SK-N-SH (cell line): ENCODE measurements at regions not wholly inside any gene's neighbourhood (a gene's known extent, or its start where the extent isn't known, plus 50 kb on each side); places are given as distances from the start of the nearest gene placed in this dataset.

Source experiments
- CTCF ChIA-PET: fragments of 300-600, 350-600 bp; formaldehyde crosslinking; extraction: SDS; loops from one replicate; lab custom pipeline; 2021; lab: Yijun Ruan, JAX
- POLR2A ChIA-PET: fragments of 350-600 bp; sonication (Branson Sonifier 250); formaldehyde crosslinking; extraction: SDS; loops from one replicate; lab custom pipeline; 2020; ENCODE audit warnings: antibody characterized with exemption, inconsistent platforms; lab: Yijun Ruan, JAX
- DNase-seq: peaks from one replicate; pipeline ENCODE4 v3.0.0; 2012
- H2AFZ ChIP-seq: fragments of 200-600 bp; sonication (generic); 2 replicates; pipeline ENCODE4 v1.8.1; 2016; ENCODE audit warnings: antibody characterized with exemption, mild to moderate bottlenecking, low read depth
- H3F3A ChIP-seq: fragments of 200-600 bp; sonication (generic); replicated peaks from 2 replicates; pipeline ENCODE3; 2016; ENCODE audit warnings: antibody characterized with exemption, mild to moderate bottlenecking; ENCODE audit not compliant: insufficient read depth
- H3K27ac ChIP-seq, 2 experiments: fragments of 200-500 bp in 1 of 2; fragments of 200-600 bp in 1 of 2; sonication (Bioruptor generic) in 1 of 2; sonication (generic), shearing (Covaris generic) in 1 of 2; 2 replicates each; pipeline versions ENCODE4 v1.5.1 to v1.6.1; 2014 to 2016; ENCODE audit warnings: low read depth in 2 of 2, inconsistent platforms in 1 of 2, low read length in 1 of 2, mild to moderate bottlenecking in 1 of 2, mixed read lengths in 1 of 2
- H3K27me3 ChIP-seq: fragments of 200-600 bp; sonication (generic), shearing (Covaris generic); 2 replicates; pipeline ENCODE4 v1.6.1; 2016; ENCODE audit warnings: mixed run types; ENCODE audit not compliant: insufficient read depth
- H3K36me3 ChIP-seq, 2 experiments: fragments of 200-500 bp in 1 of 2; fragments of 200-600 bp in 1 of 2; sonication (Bioruptor generic) in 1 of 2; sonication (generic) in 1 of 2; replicated peaks in 1 of 2; 2 replicates each; pipeline versions ENCODE3 to v1.5.1; 2014 to 2016; ENCODE audit warnings: low read length in 1 of 2, mild to moderate bottlenecking in 1 of 2; ENCODE audit not compliant: insufficient read depth in 2 of 2, control insufficient read depth in 1 of 2
- H3K4me1 ChIP-seq, 2 experiments: fragments of 200-500 bp in 1 of 2; fragments of 200-600 bp in 1 of 2; sonication (Bioruptor generic) in 1 of 2; sonication (generic), shearing (Covaris generic) in 1 of 2; 2 replicates each; pipeline versions ENCODE4 v1.5.1 to v1.6.1; 2014 to 2016; ENCODE audit warnings: low read depth in 1 of 2, low read length in 1 of 2, mixed run types in 1 of 2; ENCODE audit not compliant: insufficient read depth in 2 of 2, control insufficient read depth in 1 of 2
- H3K4me2 ChIP-seq: fragments of 200-600 bp; sonication (generic), shearing (Covaris generic); 2 replicates; pipeline ENCODE4 v1.6.1; 2017; ENCODE audit warnings: mixed run types
- H3K4me3 ChIP-seq, 2 experiments: fragments of 200-500 bp in 1 of 2; fragments of 200-600 bp in 1 of 2; sonication (Bioruptor generic) in 1 of 2; sonication (generic), shearing (Covaris generic) in 1 of 2; 2 replicates each; pipeline versions ENCODE4 v1.5.1 to v1.8.1; 2014 to 2016; ENCODE audit warnings: low read depth in 2 of 2, inconsistent platforms in 1 of 2, low read length in 1 of 2, mild to moderate bottlenecking in 1 of 2, mixed read lengths in 1 of 2, moderate library complexity in 1 of 2
- H3K79me2 ChIP-seq: fragments of 200-600 bp; sonication (generic); 2 replicates; pipeline ENCODE4 v1.8.1; 2017; ENCODE audit warnings: mild to moderate bottlenecking; ENCODE audit not compliant: insufficient read depth
- H3K9ac ChIP-seq: fragments of 200-600 bp; sonication (generic); 2 replicates; pipeline ENCODE4 v1.6.1; 2017; ENCODE audit warnings: mixed run types
- H3K9me2 ChIP-seq: fragments of 200-600 bp; sonication (generic); 2 replicates; pipeline ENCODE4 v1.6.1; 2017; ENCODE audit warnings: mixed run types
- H3K9me3 ChIP-seq: fragments of 200-600 bp; sonication (generic); 2 replicates; pipeline ENCODE4 v1.6.1; 2017; ENCODE audit warnings: mixed run types, mild to moderate bottlenecking, moderate library complexity
- H4K20me1 ChIP-seq: fragments of 200-600 bp; sonication (generic); 2 replicates; pipeline ENCODE4 v1.6.1; 2017; ENCODE audit warnings: mild to moderate bottlenecking, mixed run types; ENCODE audit not compliant: insufficient read depth
- CHD2 ChIP-seq: fragments of 150-350 bp; IDR thresholded peaks from 2 replicates; pipeline ENCODE4 v1.6.1; 2018; ENCODE audit warnings: low read length; ENCODE audit not compliant: partially characterized antibody
- CTCF ChIP-seq: fragments of 200-600 bp; sonication (generic); IDR thresholded peaks from 2 replicates; pipeline ENCODE4 v1.6.1; 2017; ENCODE audit warnings: antibody characterized with exemption, mild to moderate bottlenecking, moderate library complexity
- ELF1 ChIP-seq: IDR thresholded peaks from 2 replicates; pipeline ENCODE4 v1.4.0; 2012
- EP300 ChIP-seq, 2 experiments: IDR thresholded peaks; 2 replicates each; pipeline versions ENCODE4 v1.4.0 to v1.6.1; 2012; ENCODE audit warnings: borderline replicate concordance in 1 of 2, low read depth in 1 of 2, low read length in 1 of 2
- EZH2phosphoT487 ChIP-seq: fragments of 200-600 bp; sonication (generic); IDR thresholded peaks from 2 replicates; pipeline ENCODE4 v1.6.1; 2017; ENCODE audit warnings: low read depth, mixed run types, mild to moderate bottlenecking, antibody characterized with exemption, moderate library complexity, borderline replicate concordance
- FOXJ3 ChIP-seq: sonication (generic); formaldehyde crosslinking; IDR thresholded peaks from 2 replicates; pipeline ENCODE4 v1.5.1; 2020; ENCODE audit warnings: mild to moderate bottlenecking, missing genetic modification reagents
- GABPA ChIP-seq: IDR thresholded peaks from 2 replicates; pipeline ENCODE4 v1.4.0; 2012; ENCODE audit warnings: low read depth, mild to moderate bottlenecking
- IRF3 ChIP-seq: fragments of 150-350 bp; IDR thresholded peaks from 2 replicates; pipeline ENCODE4 v1.6.1; 2016; ENCODE audit warnings: mild to moderate bottlenecking, low read depth, low read length
- MXI1 ChIP-seq: IDR thresholded peaks from 2 replicates; pipeline ENCODE4 v1.6.1; 2012; ENCODE audit warnings: mild to moderate bottlenecking, low read depth, low read length, improper control_type of control experiment
- NRF1 ChIP-seq: IDR thresholded peaks from 2 replicates; pipeline ENCODE4 v1.6.1; 2012; ENCODE audit warnings: low read depth, mild to moderate bottlenecking, low read length
- PBX3 ChIP-seq: IDR thresholded peaks from 2 replicates; pipeline ENCODE4; 2012
- RCOR1 ChIP-seq: fragments of 150-350 bp; IDR thresholded peaks from 2 replicates; pipeline ENCODE4 v1.6.1; 2017; ENCODE audit warnings: antibody characterized with exemption, low read length
- RFX5 ChIP-seq: IDR thresholded peaks from 2 replicates; pipeline ENCODE4 v1.6.1; 2012; ENCODE audit warnings: mild to moderate bottlenecking, improper control_type of control experiment, low read length
- SIN3A ChIP-seq: IDR thresholded peaks from 2 replicates; pipeline ENCODE4 v1.6.1; 2012; ENCODE audit warnings: low read depth, mild to moderate bottlenecking, low read length, moderate library complexity, borderline replicate concordance
- SMC3 ChIP-seq: IDR thresholded peaks from 2 replicates; pipeline ENCODE4 v1.6.1; 2012; ENCODE audit warnings: low read depth, low read length, improper control_type of control experiment
- TAF1 ChIP-seq: IDR thresholded peaks from 2 replicates; pipeline ENCODE4 v1.6.1; 2012; ENCODE audit warnings: low read depth, mild to moderate bottlenecking, low read length, moderate library complexity, borderline replicate concordance
- TCF12 ChIP-seq: IDR thresholded peaks from 2 replicates; pipeline ENCODE4 v1.4.0; 2012
- TEAD4 ChIP-seq: IDR thresholded peaks from 2 replicates; pipeline ENCODE4 v1.4.0; 2012; ENCODE audit warnings: mild to moderate bottlenecking, borderline replicate concordance; ENCODE audit not compliant: insufficient read depth
- TF ChIP-seq, protein P1 (sequence below): IDR thresholded peaks from 2 replicates; pipeline ENCODE4 v1.4.0; 2012; ENCODE audit warnings: low read depth
- TF ChIP-seq, protein P2 (sequence below): IDR thresholded peaks from 2 replicates; pipeline ENCODE4 v1.4.0; 2012; ENCODE audit warnings: low read depth, borderline replicate concordance

- H3K27ac ChIP-seq = no peak overlapping the region
- H3K36me3 ChIP-seq = no peaks in the 10 kb centered on the region
- no peaks in the 10 kb centered on the region for H3K9me2 ChIP-seq
- H3K9me3 ChIP-seq = no peaks in the 10 kb centered on the region
- H3K4me1 ChIP-seq = no peaks in the 10 kb centered on the region
- no peak for DNase-seq
- H3K9ac ChIP-seq = no peak overlapping the region
- no peaks in the 10 kb centered on the region for H3K79me2 ChIP-seq
- TF ChIP-seq PBX3 (no peak), MXI1 (no peak), CHD2 (no peak), EZH2phosphoT487 (no peak), TCF12 (no peak), TAF1 (no peak), EP300 (IDR thresholded peaks at IDR 0.05; ENCODE audit: borderline replicate concordance in 1 of 2, low read depth in 1 of 2, low read length in 1 of 2) (no peak), ELF1 (no peak), RCOR1 (no peak), TEAD4 (no peak), CTCF (no peak), FOXJ3 (CRISPR knock-in tag) (no peak), SIN3A (no peak), GABPA (no peak), SMC3 (no peak), RFX5 (no peak), IRF3 (no peak), NRF1 (no peak)
- TF ChIP-seq, protein P1, sequence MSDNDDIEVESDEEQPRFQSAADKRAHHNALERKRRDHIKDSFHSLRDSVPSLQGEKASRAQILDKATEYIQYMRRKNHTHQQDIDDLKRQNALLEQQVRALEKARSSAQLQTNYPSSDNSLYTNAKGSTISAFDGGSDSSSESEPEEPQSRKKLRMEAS = no peak
- TF ChIP-seq, protein P2, sequence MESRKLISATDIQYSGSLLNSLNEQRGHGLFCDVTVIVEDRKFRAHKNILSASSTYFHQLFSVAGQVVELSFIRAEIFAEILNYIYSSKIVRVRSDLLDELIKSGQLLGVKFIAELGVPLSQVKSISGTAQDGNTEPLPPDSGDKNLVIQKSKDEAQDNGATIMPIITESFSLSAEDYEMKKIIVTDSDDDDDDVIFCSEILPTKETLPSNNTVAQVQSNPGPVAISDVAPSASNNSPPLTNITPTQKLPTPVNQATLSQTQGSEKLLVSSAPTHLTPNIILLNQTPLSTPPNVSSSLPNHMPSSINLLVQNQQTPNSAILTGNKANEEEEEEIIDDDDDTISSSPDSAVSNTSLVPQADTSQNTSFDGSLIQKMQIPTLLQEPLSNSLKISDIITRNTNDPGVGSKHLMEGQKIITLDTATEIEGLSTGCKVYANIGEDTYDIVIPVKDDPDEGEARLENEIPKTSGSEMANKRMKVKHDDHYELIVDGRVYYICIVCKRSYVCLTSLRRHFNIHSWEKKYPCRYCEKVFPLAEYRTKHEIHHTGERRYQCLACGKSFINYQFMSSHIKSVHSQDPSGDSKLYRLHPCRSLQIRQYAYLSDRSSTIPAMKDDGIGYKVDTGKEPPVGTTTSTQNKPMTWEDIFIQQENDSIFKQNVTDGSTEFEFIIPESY = no peak
- ChIA-PET POLR2A (no interaction called here), CTCF (interaction anchor here (0.5 kb wide), 1 partner anchor 75 kb away, joined by 4 read pairs; no protein-coding TSS in a partner anchor)
- no peak overlapping the region for H3K4me3 ChIP-seq
- no peaks in the 10 kb centered on the region for H3F3A ChIP-seq
- H3K27me3 ChIP-seq = no peaks in the 10 kb centered on the region
- H3K4me2 ChIP-seq = no peak overlapping the region
- H2AFZ ChIP-seq = no peak overlapping the region
- no peaks in the 10 kb centered on the region for H4K20me1 ChIP-seq
Measured at GRCh38 chr2:82165377-82165776, 1860.8 kb upstream of the LRRTM1 start.
